CD4-positive, alpha-beta T cell treated with Interleukin-6 for 4 hours (primary cell): ENCODE measurements at regions not wholly inside any gene's neighbourhood (a gene's known extent, or its start where the extent isn't known, plus 50 kb on each side); places are given as distances from the start of the nearest gene placed in this dataset.
"Not testable (repeated sequence)": the region's sequence is repeated elsewhere in the genome, so short reads cannot be mapped to it uniquely, and the experiment has no call there.

ENCODE experiments used
- DNase-seq: peaks from one replicate; pipeline ENCODE4 v3.0.0-alpha.2; 2020; ENCODE audit warnings: mixed read lengths

GRCh38 chr1:143691971-143692529 is 279.7 kb downstream of the FAM72C start:
- no peak for DNase-seq

- no peak for DNase-seq
These were observed 280.3 kb downstream of the FAM72C start for GRCh38 chr1:143691400-143691891.

- DNase-seq = no peak
These were observed 282.0 kb downstream of the FAM72C start for GRCh38 chr1:143689781-143690180.

GRCh38 chr1:143680304-143680703 is 291.5 kb downstream of the FAM72C start:
- no peak for DNase-seq

- no peak for DNase-seq
These were observed 298.8 kb downstream of the FAM72C start for GRCh38 chr1:143672983-143673382.

- no peak for DNase-seq
These were observed 304.1 kb downstream of the FAM72C start for GRCh38 chr1:143667730-143668129.

GRCh38 chr1:143666851-143667250 is 304.9 kb downstream of the FAM72C start:
- no peak for DNase-seq

- no peak for DNase-seq
These were observed 306.2 kb downstream of the FAM72C start for GRCh38 chr1:143665606-143666005.

- not testable (repeated sequence) for DNase-seq
These were observed 308.7 kb downstream of the FAM72C start for GRCh38 chr1:143663056-143663455.

GRCh38 chr1:143661418-143662101 is 310.2 kb downstream of the FAM72C start:
- DNase-seq = no peak

- DNase-seq = no peak
These were observed 311.3 kb downstream of the FAM72C start for GRCh38 chr1:143660354-143660941.

- no peak for DNase-seq
These were observed 318.4 kb downstream of the FAM72C start for GRCh38 chr1:143653429-143653802.

- DNase-seq = no peak
These were observed 318.9 kb downstream of the FAM72C start for GRCh38 chr1:143652744-143653428.

GRCh38 chr1:143652187-143652586 is 319.6 kb downstream of the FAM72C start:
- no peak for DNase-seq

GRCh38 chr1:143651350-143651992 is 320.3 kb downstream of the FAM72C start:
- no peak for DNase-seq

- DNase-seq = not testable (repeated sequence)
These were observed 327.8 kb downstream of the FAM72C start for GRCh38 chr1:143644035-143644434.

- DNase-seq = no peak
These were observed 328.5 kb downstream of the FAM72C start for GRCh38 chr1:143643148-143643885.

- no peak for DNase-seq
These were observed 345.9 kb downstream of the FAM72C start for GRCh38 chr1:143625886-143626285.

- DNase-seq = no peak
These were observed 351.9 kb downstream of the FAM72C start for GRCh38 chr1:143619851-143620250.

- DNase-seq = no peak
These were observed 360.6 kb downstream of the FAM72C start for GRCh38 chr1:143611159-143611558.

- DNase-seq = no peak
These were observed 361.6 kb downstream of the FAM72C start for GRCh38 chr1:143610196-143610595.

- no peak for DNase-seq
These were observed 366.9 kb downstream of the FAM72C start for GRCh38 chr1:143604887-143605286.
